HG02840 (cell line): ENCODE measurements at regions not wholly inside any gene's neighbourhood (a gene's known extent, or its start where the extent isn't known, plus 50 kb on each side); places are given as distances from the start of the nearest gene placed in this dataset.
"Not testable (repeated sequence)": the region's sequence is repeated elsewhere in the genome, so short reads cannot be mapped to it uniquely, and the experiment has no call there.

ENCODE experiments used
- ATAC-seq: cut with Tn5 transposase; IDR thresholded peaks from one replicate; pipeline ENCODE4 v1.9.1; 2021; ENCODE audit warnings: mild to moderate bottlenecking, moderate library complexity, moderate number of reproducible peaks; ENCODE audit not compliant: unreplicated experiment, low FRiP score

- not testable (repeated sequence) for ATAC-seq
Observed at GRCh38 chr4:187505798-187506141, 489.8 kb upstream of the ZFP42 start.

GRCh38 chr4:187516224-187516623 lies 479.3 kb upstream of the ZFP42 start:
- ATAC-seq = no peak

GRCh38 chr4:187541666-187542065 lies 453.9 kb upstream of the ZFP42 start:
- ATAC-seq = no peak

- ATAC-seq = no peak
Observed at GRCh38 chr4:187544461-187545053, 451.0 kb upstream of the ZFP42 start.

DNA sequence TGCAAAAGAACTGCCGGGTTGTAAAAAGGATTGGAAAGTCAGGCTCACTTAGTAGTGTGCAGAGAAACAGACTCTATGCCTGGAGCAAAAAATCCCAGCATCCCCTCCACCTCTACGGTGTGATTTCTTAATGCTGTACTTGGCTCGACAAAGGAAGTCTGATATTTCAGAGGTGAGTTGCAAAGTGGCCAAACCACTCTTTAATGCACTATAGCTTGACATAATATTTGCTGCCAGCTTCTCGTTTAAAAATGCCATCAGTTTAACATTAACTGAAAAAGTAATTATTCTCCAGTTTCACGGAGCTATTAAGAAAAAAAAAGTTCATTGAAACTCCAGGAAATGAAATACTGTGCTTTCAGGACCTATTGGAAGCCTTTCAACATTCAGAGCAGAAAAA lies 448.3 kb upstream of the ZFP42 start:
- no peak for ATAC-seq

DNA sequence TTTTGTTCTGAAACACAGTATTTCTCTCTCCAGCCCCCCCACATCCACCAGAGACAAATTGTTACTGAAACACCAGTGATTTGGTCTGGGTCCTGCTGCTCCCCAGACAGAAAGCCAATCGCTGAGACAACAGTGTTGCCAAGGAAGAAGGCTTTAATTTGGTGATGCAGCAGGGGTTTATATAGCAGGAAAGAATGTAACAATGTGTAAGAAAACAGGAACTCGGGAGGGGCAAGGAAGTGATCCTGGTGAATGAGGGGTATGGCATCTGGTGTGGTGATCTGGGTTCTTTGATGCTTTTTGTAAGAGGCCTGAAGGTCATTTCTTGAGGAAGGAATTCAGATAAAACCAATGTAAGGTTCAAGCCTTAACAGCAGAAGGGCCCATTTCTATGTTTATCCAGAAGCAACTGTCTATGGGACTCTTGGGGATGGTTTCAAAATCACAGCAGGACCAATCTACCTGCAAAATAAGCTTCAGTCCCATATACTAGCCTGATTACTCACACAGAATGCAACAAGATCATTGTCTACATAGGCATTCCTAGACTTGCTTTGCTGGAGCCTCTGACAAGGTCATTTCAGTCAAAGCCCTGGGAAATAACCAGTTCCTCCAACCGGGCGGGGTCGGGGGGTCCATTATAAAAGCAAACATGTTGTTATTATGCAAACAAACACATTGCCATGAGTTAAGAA lies 445.2 kb upstream of the ZFP42 start:
- no peak for ATAC-seq

GRCh38 chr4:187552781-187553180 lies 442.8 kb upstream of the ZFP42 start:
- ATAC-seq = no peak

DNA sequence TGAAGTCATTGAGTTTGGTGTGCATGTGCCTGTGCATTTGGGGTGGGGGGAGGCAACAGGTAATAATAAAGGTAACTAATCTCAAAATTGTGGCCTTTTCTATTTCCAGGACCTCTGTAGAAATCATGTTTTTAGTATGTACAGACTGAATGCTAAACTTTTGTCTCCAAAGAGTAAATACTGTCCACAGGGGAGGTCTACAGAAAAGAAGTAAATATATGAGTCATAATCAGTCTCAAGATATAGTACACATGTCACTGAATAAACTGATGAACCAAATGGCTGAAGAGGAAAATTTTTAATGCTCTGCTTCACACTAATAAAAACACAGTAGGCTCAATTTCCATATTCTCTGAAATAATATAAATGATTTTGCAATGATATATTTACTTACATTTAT lies 440.4 kb upstream of the ZFP42 start:
- ATAC-seq = no peak

DNA sequence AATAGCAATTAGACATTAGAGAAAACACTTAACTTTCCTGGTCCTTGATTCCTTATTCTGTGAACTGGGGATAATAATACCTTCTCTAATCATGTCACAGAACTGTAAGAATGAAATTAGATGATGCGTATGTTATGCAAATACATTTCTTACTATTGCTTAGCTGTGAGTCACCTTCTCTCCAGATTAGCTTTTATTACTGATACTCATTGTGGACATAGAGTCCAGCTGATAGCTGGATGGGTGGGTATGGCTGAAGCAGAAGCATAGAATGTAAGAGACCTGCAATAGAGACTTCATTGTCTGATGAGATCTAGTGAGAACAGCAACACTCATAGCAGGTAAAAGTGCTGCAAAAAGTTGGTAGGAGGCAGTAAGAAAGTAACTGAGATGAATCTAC lies 437.2 kb upstream of the ZFP42 start:
- no peak for ATAC-seq

GRCh38 chr4:187562345-187562744 lies 433.2 kb upstream of the ZFP42 start:
- no peak for ATAC-seq

- no peak for ATAC-seq
Observed at GRCh38 chr4:187565416-187565815, 430.2 kb upstream of the ZFP42 start.

- ATAC-seq = no peak
Observed at GRCh38 chr4:187569871-187570270, 425.7 kb upstream of the ZFP42 start.

GRCh38 chr4:187575706-187576105 lies 419.9 kb upstream of the ZFP42 start:
- no peak for ATAC-seq

GRCh38 chr4:187576751-187577150 lies 418.8 kb upstream of the ZFP42 start:
- ATAC-seq = no peak

- no peak for ATAC-seq
Observed at GRCh38 chr4:187577941-187578480, 417.6 kb upstream of the ZFP42 start.

DNA sequence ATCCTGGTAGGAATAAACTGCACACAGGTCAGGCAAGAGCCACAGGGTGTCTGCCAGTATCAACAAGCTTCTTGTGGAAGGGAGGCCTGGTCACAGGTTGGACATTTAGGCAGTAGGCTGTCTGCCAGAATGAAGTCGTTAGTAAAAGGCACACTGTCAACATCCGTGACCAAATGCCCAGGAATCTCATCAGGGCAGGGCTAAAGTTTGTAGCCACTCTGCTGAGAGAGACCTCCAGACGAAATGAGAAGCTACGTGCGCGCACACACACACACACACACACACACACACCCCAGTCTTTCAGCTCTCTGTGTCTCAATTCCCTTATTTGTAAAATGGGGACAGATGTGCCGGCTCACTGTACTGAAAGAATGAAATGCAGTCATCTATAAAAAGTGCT lies 408.7 kb upstream of the ZFP42 start:
- no peak for ATAC-seq

GRCh38 chr4:187598196-187598595 lies 397.4 kb upstream of the ZFP42 start:
- no peak for ATAC-seq

DNA sequence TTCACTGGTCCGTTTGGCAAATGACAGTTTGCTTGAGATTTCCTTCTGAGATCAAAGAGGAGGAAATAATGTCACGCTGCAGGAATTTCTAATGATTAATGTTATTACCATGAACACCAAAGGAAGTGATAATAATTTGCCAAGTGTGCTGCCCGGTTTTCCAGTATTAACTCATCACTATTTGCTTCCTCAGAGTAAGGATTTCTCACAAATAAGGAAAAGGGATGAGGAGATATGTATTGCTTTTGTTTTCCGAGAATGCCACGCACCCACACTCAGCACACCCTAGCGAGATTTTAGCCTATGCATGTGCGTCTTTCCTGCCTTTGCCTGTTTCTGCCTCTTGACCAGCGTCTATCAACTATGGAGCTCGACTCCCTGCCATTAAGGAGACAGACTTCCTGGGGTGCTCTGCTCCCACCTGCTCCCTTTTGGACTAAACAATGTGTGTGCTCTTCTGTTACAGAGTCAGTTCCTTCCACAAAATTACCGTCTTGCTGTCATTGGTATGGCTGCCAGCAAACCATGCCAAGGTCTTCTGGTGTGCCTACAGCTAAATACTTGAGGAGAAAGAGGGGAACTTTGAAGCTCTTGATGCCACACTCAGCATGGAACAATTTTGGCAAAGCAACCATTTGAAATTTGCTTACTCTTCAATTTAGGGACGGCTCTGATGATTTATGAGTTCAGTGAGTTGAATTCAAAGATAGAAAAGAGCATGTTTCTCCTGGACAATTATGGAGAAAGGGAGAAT lies 393.1 kb upstream of the ZFP42 start:
- ATAC-seq = no peak

GRCh38 chr4:187603093-187604025 lies 392.2 kb upstream of the ZFP42 start:
- ATAC-seq = no peak

DNA sequence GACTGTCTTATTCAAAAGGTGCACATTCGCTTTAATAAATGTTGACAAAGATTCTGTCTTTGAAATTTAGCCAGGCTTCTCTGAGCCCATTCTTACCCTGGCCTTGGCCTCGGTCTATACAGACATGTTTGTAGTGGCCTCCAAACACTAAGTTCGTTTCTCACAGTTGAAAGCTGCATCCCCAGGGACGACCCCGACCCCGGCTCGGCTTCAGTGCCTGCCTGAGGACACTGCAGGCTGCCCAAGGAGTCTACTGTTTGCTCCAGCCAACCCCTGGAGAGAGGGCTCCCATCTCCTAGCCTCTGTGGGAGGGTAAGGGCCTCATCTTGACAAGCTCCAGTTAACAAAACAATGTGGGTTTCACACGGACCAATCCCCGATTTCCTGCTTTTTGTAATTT lies 390.6 kb upstream of the ZFP42 start:
- no peak for ATAC-seq

DNA sequence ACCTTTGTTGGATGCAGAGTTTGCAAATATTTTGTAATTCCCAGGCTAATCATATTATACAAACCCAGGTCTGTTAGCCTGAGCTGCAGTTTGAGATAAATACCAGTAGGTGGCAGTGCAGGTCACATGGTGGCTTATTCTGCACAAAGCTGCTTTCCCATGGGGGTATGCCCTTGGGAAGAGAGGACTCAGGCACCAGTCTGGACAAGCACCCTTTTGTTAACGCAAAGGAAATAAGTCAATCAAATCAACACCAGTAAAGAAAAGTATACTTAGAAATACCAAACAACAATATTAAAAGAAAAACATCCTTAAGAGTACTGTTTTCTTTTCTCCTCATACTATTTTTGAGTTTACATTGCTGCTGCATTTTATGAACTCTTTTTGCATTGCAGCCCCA lies 389.0 kb upstream of the ZFP42 start:
- ATAC-seq = no peak
